H1 (cell line): ENCODE measurements at regions not wholly inside any gene's neighbourhood (a gene's known extent, or its start where the extent isn't known, plus 50 kb on each side); places are given as distances from the start of the nearest gene placed in this dataset.

ENCODE experiments used
- CTCF ChIA-PET: fragments of 300-600 bp; sonication (Branson Sonifier 250); formaldehyde crosslinking; loops from one replicate; lab custom pipeline; 2021; ENCODE audit not compliant: partially characterized antibody; lab: Charles Lee
- POLR2A ChIA-PET: fragments of 300-600 bp; sonication (Branson Sonifier 250); formaldehyde crosslinking; loops from one replicate; lab custom pipeline; 2021; ENCODE audit warnings: inconsistent platforms; ENCODE audit not compliant: partially characterized antibody; lab: Charles Lee
- DNase-seq, 2 experiments: peaks; one replicate each; pipeline versions ENCODE4 v3.0.0 to v3.0.0-alpha.2; 2010 to 2022; ENCODE audit warnings: low spot score in 2 of 2, low read depth in 1 of 2, mixed read lengths in 1 of 2
- FAIRE-seq: peaks from 2 replicates; lab custom pipeline; 2011; peaks lifted over from hg19 to GRCh38; lab: Jason Lieb, UNC
- H2AFZ ChIP-seq: 2 replicates; pipeline ENCODE4 v1.8.1; 2012; ENCODE audit warnings: low read length, inconsistent platforms
- H2AK5ac ChIP-seq: 2 replicates; pipeline ENCODE4 v1.6.1; 2013; ENCODE audit warnings: low read depth, low read length
- H2BK120ac ChIP-seq: replicated peaks from 2 replicates; pipeline ENCODE3; 2013; ENCODE audit warnings: low read depth, low read length, inconsistent platforms
- H2BK12ac ChIP-seq: 2 replicates; pipeline ENCODE4 v1.6.1; 2013; ENCODE audit warnings: low read depth, low read length
- H2BK15ac ChIP-seq: 2 replicates; pipeline ENCODE4 v1.6.1; 2013; ENCODE audit warnings: low read length
- H2BK20ac ChIP-seq: 2 replicates; pipeline ENCODE4 v1.6.1; 2013; ENCODE audit warnings: low read length
- H2BK5ac ChIP-seq: 2 replicates; pipeline ENCODE4 v1.6.1; 2013; ENCODE audit warnings: low read depth, low read length
- H3K14ac ChIP-seq: 2 replicates; pipeline ENCODE4 v1.6.1; 2013; ENCODE audit warnings: inconsistent platforms; ENCODE audit not compliant: insufficient read length
- H3K18ac ChIP-seq: 2 replicates; pipeline ENCODE4 v1.6.1; 2013; ENCODE audit warnings: low read length; ENCODE audit errors: extremely low read depth
- H3K23ac ChIP-seq: 2 replicates; pipeline ENCODE4 v1.6.1; 2013; ENCODE audit warnings: inconsistent platforms; ENCODE audit not compliant: insufficient read length
- H3K23me2 ChIP-seq: 2 replicates; pipeline ENCODE4 v1.6.1; 2013; ENCODE audit warnings: low read depth, low read length
- H3K27ac ChIP-seq: 2 replicates; pipeline ENCODE4 v1.6.1; 2011; ENCODE audit warnings: low read depth, low read length, inconsistent platforms
- H3K27me3 ChIP-seq, 4 experiments: replicated peaks in 1 of 4; 1 replicate in 1 of 4; 2 replicates in 3 of 4; pipeline versions ENCODE4 v1.6.1 to v1.8.1; 2011 to 2013; ENCODE audit warnings: low read length in 3 of 4, mild to moderate bottlenecking in 3 of 4, inconsistent platforms in 2 of 4, mixed read lengths in 2 of 4, moderate library complexity in 1 of 4; ENCODE audit not compliant: control insufficient read depth in 3 of 4, insufficient read depth in 3 of 4; ENCODE audit errors: extremely low read depth in 1 of 4
- H3K36me3 ChIP-seq, 4 experiments: 2 replicates each; pipeline versions ENCODE4 v1.6.1 to v1.8.1; 2011 to 2013; ENCODE audit warnings: mild to moderate bottlenecking in 4 of 4, low read length in 3 of 4, moderate library complexity in 2 of 4, control low read depth in 1 of 4, inconsistent platforms in 1 of 4; ENCODE audit not compliant: insufficient read depth in 4 of 4, control insufficient read depth in 2 of 4
- H3K4ac ChIP-seq: replicated peaks from 2 replicates; pipeline ENCODE3; 2013; ENCODE audit warnings: low read length, low read depth, mixed read lengths, inconsistent platforms; ENCODE audit not compliant: insufficient read length
- H3K4me1 ChIP-seq, 4 experiments: replicated peaks in 1 of 4; 1 replicate in 1 of 4; 2 replicates in 3 of 4; pipeline versions ENCODE4 v1.6.1 to v1.8.1; 2011 to 2013; ENCODE audit warnings: low read length in 3 of 4, inconsistent platforms in 2 of 4, mixed read lengths in 1 of 4; ENCODE audit not compliant: insufficient read depth in 4 of 4, control insufficient read depth in 3 of 4
- H3K4me2 ChIP-seq, 2 experiments: 2 replicates each; pipeline versions ENCODE4 v1.6.1 to v1.8.1; 2011 to 2013; ENCODE audit warnings: low read depth in 2 of 2, low read length in 2 of 2, control low read depth in 1 of 2, inconsistent platforms in 1 of 2, mild to moderate bottlenecking in 1 of 2; ENCODE audit not compliant: insufficient read depth in 1 of 2
- H3K4me3 ChIP-seq, 4 experiments: fragments of 200-600, 300-600 bp in 1 of 4; sonication (generic), shearing (Covaris generic), sonication (Bioruptor Twin) in 1 of 4; 2 replicates each; pipeline versions ENCODE4 v1.5.1 to v1.8.1; 2011 to 2016; ENCODE audit warnings: low read length in 4 of 4, low read depth in 3 of 4, control low read depth in 2 of 4, inconsistent platforms in 2 of 4, mild to moderate bottlenecking in 2 of 4, mixed read lengths in 1 of 4, moderate library complexity in 1 of 4; ENCODE audit not compliant: insufficient read depth in 2 of 4; ENCODE audit errors: extremely low read depth in 1 of 4
- H3K56ac ChIP-seq: replicated peaks from 2 replicates; pipeline ENCODE3; 2013; ENCODE audit warnings: low read depth, mild to moderate bottlenecking, mixed read lengths, low read length, inconsistent platforms; ENCODE audit not compliant: insufficient read length
- H3K79me1 ChIP-seq: 2 replicates; pipeline ENCODE4 v1.6.1; 2013; ENCODE audit warnings: low read depth, low read length, control low read depth
- H3K79me2 ChIP-seq, 2 experiments: 2 replicates each; pipeline versions ENCODE4 v1.6.1 to v1.8.1; 2012 to 2013; ENCODE audit warnings: low read length in 2 of 2, mild to moderate bottlenecking in 2 of 2, inconsistent platforms in 1 of 2; ENCODE audit not compliant: insufficient read depth in 2 of 2, control insufficient read depth in 1 of 2
- H3K9ac ChIP-seq, 4 experiments: replicated peaks in 1 of 4; 1 replicate in 1 of 4; 2 replicates in 3 of 4; pipeline versions ENCODE4 v1.6.1 to v1.8.1; 2011 to 2013; ENCODE audit warnings: low read depth in 3 of 4, low read length in 3 of 4, control low read depth in 2 of 4, mild to moderate bottlenecking in 2 of 4, moderate library complexity in 2 of 4, inconsistent platforms in 1 of 4; ENCODE audit errors: extremely low read depth in 1 of 4
- H3K9me3 ChIP-seq, 2 experiments: 2 replicates each; pipeline versions ENCODE4 v1.6.1 to v1.8.1; 2012 to 2013; ENCODE audit warnings: mild to moderate bottlenecking in 2 of 2, moderate library complexity in 2 of 2, control low read depth in 1 of 2, inconsistent platforms in 1 of 2, low read depth in 1 of 2, low read length in 1 of 2, mixed read lengths in 1 of 2; ENCODE audit not compliant: insufficient read depth in 2 of 2
- H4K20me1 ChIP-seq, 2 experiments: replicated peaks in 1 of 2; 2 replicates each; pipeline versions ENCODE3 to v1.8.1; 2011 to 2013; ENCODE audit warnings: inconsistent platforms in 2 of 2, low read length in 2 of 2, mild to moderate bottlenecking in 1 of 2; ENCODE audit not compliant: insufficient read depth in 2 of 2, control insufficient read depth in 1 of 2
- H4K5ac ChIP-seq: 2 replicates; pipeline ENCODE4 v1.6.1; 2013; ENCODE audit warnings: low read length, low read depth, mixed read lengths, inconsistent platforms; ENCODE audit not compliant: insufficient read length
- H4K8ac ChIP-seq: 2 replicates; pipeline ENCODE4 v1.8.0; 2013; ENCODE audit warnings: mild to moderate bottlenecking, moderate library complexity, low read length, inconsistent platforms; ENCODE audit not compliant: insufficient read depth; ENCODE audit errors: extremely low read depth
- H4K91ac ChIP-seq: replicated peaks from 2 replicates; pipeline ENCODE3; 2013; ENCODE audit warnings: low read length, mixed read lengths, inconsistent platforms; ENCODE audit not compliant: insufficient read length
- ASH2L ChIP-seq: fragments of 200-600, 300-600 bp; sonication (generic); IDR thresholded peaks from one replicate; pipeline ENCODE4 v1.7.1; 2017; ENCODE audit warnings: low read length
- CEBPB ChIP-seq: IDR thresholded peaks from 2 replicates; pipeline ENCODE4 v1.6.1; 2012; ENCODE audit warnings: low read depth, low read length
- CHD2 ChIP-seq: IDR thresholded peaks from 2 replicates; pipeline ENCODE4 v1.6.1; 2012; ENCODE audit warnings: low read length, improper control_type of control experiment
- EGR1 ChIP-seq: IDR thresholded peaks from 2 replicates; pipeline ENCODE4 v1.6.1; 2011; ENCODE audit warnings: low read depth, low read length, borderline replicate concordance
- KDM1A ChIP-seq: fragments of 200-600, 300-600 bp; sonication (generic); IDR thresholded peaks from 2 replicates; pipeline ENCODE4 v1.7.1; 2016; ENCODE audit warnings: mild to moderate bottlenecking, low read length, borderline replicate concordance
- POLR2A ChIP-seq, 2 experiments: IDR thresholded peaks; 1 replicate in 1 of 2; 2 replicates in 1 of 2; pipeline ENCODE4 v1.6.1; 2011; ENCODE audit warnings: low read depth in 2 of 2, low read length in 2 of 2, mild to moderate bottlenecking in 2 of 2; ENCODE audit errors: control extremely low read depth in 1 of 2
- RBBP5 ChIP-seq: IDR thresholded peaks from 2 replicates; pipeline ENCODE4 v1.7.1; 2012; ENCODE audit warnings: low read depth, mild to moderate bottlenecking, inconsistent platforms, low read length, moderate library complexity, borderline replicate concordance
- SIX5 ChIP-seq: IDR thresholded peaks from 2 replicates; pipeline ENCODE4 v1.6.1; 2011; ENCODE audit warnings: mild to moderate bottlenecking, low read depth, low read length
- SP4 ChIP-seq: IDR thresholded peaks from 2 replicates; pipeline ENCODE4 v1.6.1; 2012; ENCODE audit warnings: low read length, inconsistent platforms
- TCF12 ChIP-seq: IDR thresholded peaks from 2 replicates; pipeline ENCODE4 v1.6.1; 2011; ENCODE audit warnings: low read depth, mild to moderate bottlenecking, low read length
- WGBS, 2 experiments: shearing (Covaris generic) in 1 of 2; methylation state at CpG; one replicate each; pipeline versions ENCODE4 v1.1.6 to v1.1.7; 2013 to 2015; ENCODE audit warnings: low lambda C conversion rate in 2 of 2, mixed read lengths in 2 of 2, inconsistent platforms in 1 of 2, low coverage in 1 of 2, missing lambda C conversion rate in 1 of 2; ENCODE audit not compliant: insufficient replicate concordance in 2 of 2, insufficient coverage in 1 of 2, insufficient read length in 1 of 2; ENCODE audit errors: extremely low coverage in 1 of 2, missing lambda C conversion rate in 1 of 2; 5-methylcytosine and 5-hydroxymethylcytosine counted together

DNA sequence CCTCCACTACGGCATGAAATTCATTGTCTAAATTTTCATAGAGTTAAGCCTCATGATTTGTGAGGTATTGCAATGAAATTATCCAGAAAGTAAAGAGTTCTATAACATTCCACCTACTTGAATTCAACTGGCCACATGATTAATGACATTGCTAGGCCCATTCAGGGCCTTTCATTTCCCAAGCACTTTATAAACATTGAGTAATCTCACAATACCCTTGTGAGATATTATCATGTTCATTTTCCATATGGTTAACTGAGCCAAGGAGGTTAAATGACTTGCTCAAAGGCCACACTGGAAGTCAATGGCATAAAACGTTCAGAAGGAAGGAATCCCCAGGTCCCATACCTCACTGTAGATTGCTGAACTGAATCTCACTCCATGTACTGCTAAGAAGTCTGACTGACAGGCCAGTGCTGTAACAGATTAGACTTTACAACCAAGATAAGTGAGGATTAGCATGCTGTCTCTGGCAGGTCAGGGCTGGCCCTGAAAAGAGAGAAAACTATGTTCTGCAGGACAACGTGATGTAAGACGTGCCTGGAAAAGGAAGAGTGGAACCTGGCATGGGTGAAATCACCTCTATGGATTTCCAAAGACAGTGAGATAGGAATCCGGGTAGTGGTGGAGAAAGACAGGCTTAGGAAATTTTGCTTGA, 75.9 kb upstream of the SPACA1 start:
- Histone ChIP-seq H2BK5ac (no peak overlapping the region), H3K18ac (no peak overlapping the region), H4K5ac (no peak overlapping the region), H3K9me3 (no peaks in the 10 kb centered on the region), H3K14ac (no peak overlapping the region), H3K9ac (no peak overlapping the region), H3K79me2 (no peaks in the 10 kb centered on the region), H3K23me2 (peaks cover 5% of the 10 kb centered on the region; the same call in 1 of the 2 replicates), H3K4ac (no peak overlapping the region), H3K27ac (no peak overlapping the region), H3K23ac (no peak overlapping the region), H2BK15ac (no peak overlapping the region), H3K4me1 (peaks cover 0 to 6% (median 0%) of the 10 kb centered on the region in 4 experiments; a peak in 2 of 7 replicates), H2AFZ (no peak overlapping the region), H2BK20ac (no peak overlapping the region), H3K56ac (no peak overlapping the region), H3K79me1 (no peaks in the 10 kb centered on the region), H2BK120ac (no peak overlapping the region), H3K27me3 (no peaks in the 10 kb centered on the region), H3K4me3 (no peak overlapping the region), H4K20me1 (no peaks in the 10 kb centered on the region), H3K4me2 (no peak overlapping the region), H2BK12ac (no peak overlapping the region), H4K91ac (no peak overlapping the region), H2AK5ac (no peak overlapping the region), H3K36me3 (no peaks in the 10 kb centered on the region), H4K8ac (no peak overlapping the region)
- 96% methylated on average over 5 of the region's 5 CpGs; no CpG with 5 or more reads in 1 of the 2 experiments for WGBS, 2 experiments
- ChIA-PET CTCF (no interaction called here), POLR2A (no interaction called here)
- no peak for DNase-seq
- no peak for FAIRE-seq
- no peak for TF ChIP-seq RBBP5
- TF ChIP-seq TCF12 = no peak
- no peak for TF ChIP-seq SIX5
- no peak for TF ChIP-seq EGR1
- TF ChIP-seq CEBPB = no peak
- TF ChIP-seq CHD2 = no peak
- no peak for TF ChIP-seq POLR2A (IDR thresholded peaks at IDR 0.05; ENCODE audit: control extremely low read depth in 1 of 2, low read depth in 2 of 2, low read length in 2 of 2)
- TF ChIP-seq KDM1A = no peak
- TF ChIP-seq ASH2L = no peak
- TF ChIP-seq SP4 = no peak
